GM23338 (cell line): ENCODE measurements at regions not wholly inside any gene's neighbourhood (a gene's known extent, or its start where the extent isn't known, plus 50 kb on each side); places are given as distances from the start of the nearest gene placed in this dataset.
A peak's percentile ranks its signal among the peaks of the same experiment; 100 is the strongest.

Experiments used
- ATAC-seq: fragments of 200-7000 bp; cut with Tn5 transposase; 3 replicates; pipeline ENCODE4 v1.9.1; 2020
- DNase-seq: peaks from one replicate; pipeline ENCODE4 v3.0.0-alpha.2; 2015; ENCODE audit warnings: low spot score
- H2AFZ ChIP-seq: fragments of 200-600 bp; sonication (generic); 2 replicates; pipeline ENCODE4 v1.8.0; 2016; ENCODE audit warnings: antibody characterized with exemption, mild to moderate bottlenecking, moderate library complexity
- H3F3A ChIP-seq: fragments of 200-600 bp; sonication (generic); replicated peaks from 2 replicates; pipeline ENCODE4 v1.8.0; 2017; ENCODE audit warnings: antibody characterized with exemption, mixed run types, low read depth
- H3K27ac ChIP-seq: fragments of 200-600 bp; sonication (generic); 2 replicates; pipeline ENCODE4 v1.6.1; 2016; ENCODE audit warnings: low read depth
- H3K27me3 ChIP-seq: fragments of 200-600 bp; sonication (generic); 2 replicates; pipeline ENCODE4 v1.8.0; 2016; ENCODE audit warnings: mild to moderate bottlenecking, mixed run types, moderate library complexity; ENCODE audit not compliant: insufficient read depth
- H3K36me3 ChIP-seq: fragments of 200-600 bp; sonication (generic); 2 replicates; pipeline ENCODE4 v1.8.0; 2016; ENCODE audit warnings: mild to moderate bottlenecking; ENCODE audit not compliant: insufficient read depth
- H3K4me1 ChIP-seq: fragments of 200-600 bp; sonication (generic); 2 replicates; pipeline ENCODE4 v1.8.0; 2016; ENCODE audit warnings: mild to moderate bottlenecking, moderate library complexity; ENCODE audit not compliant: insufficient read depth
- H3K4me2 ChIP-seq: fragments of 200-600 bp; sonication (generic); 2 replicates; pipeline ENCODE4 v1.7.1; 2017; ENCODE audit warnings: mixed run types
- H3K4me3 ChIP-seq: fragments of 200-600 bp; sonication (generic); 2 replicates; pipeline ENCODE4 v1.6.1; 2016; ENCODE audit warnings: mixed run types
- H3K79me2 ChIP-seq: fragments of 200-600 bp; sonication (generic); replicated peaks from 2 replicates; pipeline ENCODE4 v1.8.0; 2017; ENCODE audit warnings: mild to moderate bottlenecking; ENCODE audit not compliant: insufficient read depth
- H3K9me2 ChIP-seq: fragments of 200-600 bp; sonication (generic); 2 replicates; pipeline ENCODE4 v1.8.0; 2017; ENCODE audit not compliant: insufficient read depth
- H4K20me1 ChIP-seq: fragments of 200-600 bp; sonication (generic); replicated peaks from 2 replicates; pipeline ENCODE4 v1.8.0; 2017; ENCODE audit warnings: mild to moderate bottlenecking; ENCODE audit not compliant: insufficient read depth
- H3K27ac Mint-ChIP-seq: 2 replicates; pipeline ENCODE4 v1.8.0; 2020; ENCODE audit warnings: inconsistent platforms, mild to moderate bottlenecking, moderate library complexity, mixed read lengths
- H3K27me3 Mint-ChIP-seq: 3 replicates; pipeline ENCODE4 v1.8.0; 2022; ENCODE audit warnings: low read depth, mild to moderate bottlenecking, moderate library complexity, mixed read lengths, inconsistent platforms; ENCODE audit not compliant: insufficient read depth, poor library complexity
- H3K36me3 Mint-ChIP-seq: 3 replicates; pipeline ENCODE4 v1.8.0; 2021; ENCODE audit warnings: low read depth, mild to moderate bottlenecking, inconsistent platforms, moderate library complexity, mixed read lengths
- H3K4me1 Mint-ChIP-seq: 3 replicates; pipeline ENCODE4 v1.8.0; 2020; ENCODE audit warnings: mild to moderate bottlenecking, inconsistent platforms, mixed read lengths
- H3K4me3 Mint-ChIP-seq: 3 replicates; pipeline ENCODE4 v1.8.0; 2021; ENCODE audit warnings: moderate library complexity, mild to moderate bottlenecking, inconsistent platforms, mixed read lengths
- H3K9me3 Mint-ChIP-seq: 3 replicates; pipeline ENCODE4 v1.8.0; 2020; ENCODE audit warnings: moderate library complexity, mild to moderate bottlenecking, inconsistent platforms, mixed read lengths
- CTCF ChIP-seq, 2 experiments: fragments of 200-600 bp in 1 of 2; sonication (generic) in 1 of 2; conservative IDR thresholded peaks; 2 replicates each; pipeline versions ENCODE4 v1.5.1 to v1.6.1; 2016 to 2017; ENCODE audit warnings: antibody characterized with exemption in 2 of 2, low read depth in 2 of 2, mild to moderate bottlenecking in 2 of 2, moderate library complexity in 1 of 2
- EZH2 ChIP-seq: fragments of 200-600 bp; sonication (generic); IDR thresholded peaks from one replicate; pipeline ENCODE4 v1.8.0; 2017; ENCODE audit warnings: antibody characterized with exemption, mild to moderate bottlenecking, low read depth; ENCODE audit not compliant: unreplicated experiment
- JUNB ChIP-seq: IDR thresholded peaks from one replicate; pipeline ENCODE4 v1.6.1; 2016; ENCODE audit warnings: antibody characterized with exemption; ENCODE audit not compliant: unreplicated experiment
- ZNF462 ChIP-seq: fragments of 250-450 bp; sonication (Bioruptor Pico); IDR thresholded peaks from 2 replicates; pipeline ENCODE4 v1.5.0; 2020; ENCODE audit warnings: mild to moderate bottlenecking, moderate library complexity

- Mint-ChIP-seq H3K36me3 (no peaks in the 10 kb centered on the region), H3K9me3 (no peaks in the 10 kb centered on the region), H3K4me3 (peak overlapping the region; percentile 33), H3K27me3 (no peaks in the 10 kb centered on the region), H3K4me1 (peaks cover 38% of the 10 kb centered on the region), H3K27ac (peak overlapping the region; percentile 41; the same call in 1 of the 2 replicates)
- Histone ChIP-seq H3F3A (no peaks in the 10 kb centered on the region), H4K20me1 (no peaks in the 10 kb centered on the region), H3K4me1 (peaks cover 34% of the 10 kb centered on the region), H3K79me2 (no peaks in the 10 kb centered on the region), H3K27ac (no peak overlapping the region), H3K4me3 (peak overlapping the region; percentile 27; the same call in 1 of the 2 replicates), H3K36me3 (no peaks in the 10 kb centered on the region), H3K27me3 (no peaks in the 10 kb centered on the region), H3K4me2 (peak overlapping the region; percentile 57; the same call in 1 of the 2 replicates), H3K9me2 (no peaks in the 10 kb centered on the region), H2AFZ (0 out of 2 replicates have a peak overlapping the region, but pooled peaks have one; percentile 28)
- peak; percentile 49 for DNase-seq
- peak; percentile 87 for ATAC-seq
- TF ChIP-seq ZNF462 (CRISPR knock-in tag) (no peak), JUNB (no peak), EZH2 (no peak), CTCF (conservative IDR thresholded peaks at IDR 0.05; ENCODE audit: low read depth in 2 of 2) (no peak)
Measured at GRCh38 chrX:10676235-10676957, 56.0 kb upstream of the MID1 start.
